ENCODE measurements at regions not wholly inside any gene's neighbourhood (a gene's known extent, or its start where the extent isn't known, plus 50 kb on each side); places are given as distances from the start of the nearest gene placed in this dataset.

DNA sequence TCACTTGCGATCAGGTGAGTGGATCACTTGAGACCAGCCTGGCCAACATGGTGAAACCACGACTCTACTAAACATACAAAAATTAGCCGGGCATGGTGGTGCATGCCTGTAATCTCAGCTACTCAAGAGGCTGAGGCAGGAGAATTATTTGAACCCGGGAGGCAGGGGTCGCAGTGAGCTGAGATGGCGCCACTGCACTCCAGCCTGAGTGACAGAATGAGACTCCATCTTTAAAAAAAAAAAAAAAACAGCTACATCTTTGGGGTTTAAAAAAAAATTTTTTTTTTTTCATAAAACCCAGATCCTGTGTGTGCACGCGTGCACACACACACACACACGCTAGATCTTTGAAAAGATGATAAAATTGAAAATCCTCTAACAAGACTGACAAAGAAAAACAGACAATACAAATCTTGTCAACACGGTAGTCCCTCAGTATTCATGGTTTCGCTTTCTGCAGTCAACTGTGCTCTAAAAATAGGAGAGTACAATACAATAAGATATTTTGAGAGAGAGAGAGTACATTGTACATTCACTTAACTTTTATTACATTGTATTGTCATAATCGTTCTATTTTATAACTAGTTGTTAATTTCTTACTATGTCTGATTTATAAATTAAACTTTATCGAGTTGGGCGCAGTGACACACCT lies 295.3 kb upstream of the RGS6 start:
- Mint-ChIP-seq H3K4me1 (no peaks in the 10 kb centered on the region), H3K27me3 (ENCODE audit: low read depth, poor library complexity) (peaks cover 10% of the 10 kb centered on the region), H3K9me3 (peaks cover 47% of the 10 kb centered on the region), H3K27ac (no peak overlapping the region), H3K4me3 (no peak overlapping the region), H3K36me3 (ENCODE audit: low read depth) (peaks cover 68% of the 10 kb centered on the region)
- TF ChIP-seq, protein P1, sequence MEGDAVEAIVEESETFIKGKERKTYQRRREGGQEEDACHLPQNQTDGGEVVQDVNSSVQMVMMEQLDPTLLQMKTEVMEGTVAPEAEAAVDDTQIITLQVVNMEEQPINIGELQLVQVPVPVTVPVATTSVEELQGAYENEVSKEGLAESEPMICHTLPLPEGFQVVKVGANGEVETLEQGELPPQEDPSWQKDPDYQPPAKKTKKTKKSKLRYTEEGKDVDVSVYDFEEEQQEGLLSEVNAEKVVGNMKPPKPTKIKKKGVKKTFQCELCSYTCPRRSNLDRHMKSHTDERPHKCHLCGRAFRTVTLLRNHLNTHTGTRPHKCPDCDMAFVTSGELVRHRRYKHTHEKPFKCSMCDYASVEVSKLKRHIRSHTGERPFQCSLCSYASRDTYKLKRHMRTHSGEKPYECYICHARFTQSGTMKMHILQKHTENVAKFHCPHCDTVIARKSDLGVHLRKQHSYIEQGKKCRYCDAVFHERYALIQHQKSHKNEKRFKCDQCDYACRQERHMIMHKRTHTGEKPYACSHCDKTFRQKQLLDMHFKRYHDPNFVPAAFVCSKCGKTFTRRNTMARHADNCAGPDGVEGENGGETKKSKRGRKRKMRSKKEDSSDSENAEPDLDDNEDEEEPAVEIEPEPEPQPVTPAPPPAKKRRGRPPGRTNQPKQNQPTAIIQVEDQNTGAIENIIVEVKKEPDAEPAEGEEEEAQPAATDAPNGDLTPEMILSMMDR (IDR thresholded peaks at IDR 0.05) = no peak
- DNase-seq = no peak

DNA sequence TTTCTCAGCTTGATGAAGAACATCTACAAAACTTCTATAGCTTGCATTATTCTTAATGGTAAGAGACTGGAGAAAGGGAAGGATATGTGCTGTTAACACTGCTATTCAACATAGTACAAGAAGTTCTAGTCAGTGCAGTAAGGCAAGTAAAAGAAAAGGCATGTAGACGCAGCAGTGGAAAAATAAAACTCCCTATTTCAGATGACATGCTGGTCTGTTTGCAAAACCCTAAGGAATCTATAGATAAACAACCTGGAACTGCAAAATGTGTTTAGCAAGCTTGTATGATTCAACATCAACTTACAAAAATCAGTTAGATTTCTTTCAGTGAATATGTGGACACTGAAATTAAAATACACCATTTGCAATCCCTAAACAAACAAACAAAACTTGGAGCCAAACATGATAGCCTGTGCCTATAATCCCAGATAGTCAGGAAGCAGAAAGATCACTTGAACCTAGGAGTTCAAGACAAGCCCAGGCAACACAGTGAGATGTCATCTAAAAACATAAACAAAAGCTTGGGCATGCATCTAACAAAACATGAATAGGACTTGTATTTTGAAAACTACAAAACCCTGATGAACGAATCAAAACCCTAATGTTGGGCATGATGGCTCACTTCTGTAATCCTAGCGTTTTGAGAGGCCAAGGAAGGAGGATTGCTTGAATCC lies 293.6 kb upstream of the RGS6 start:
- Mint-ChIP-seq H3K4me1 (no peaks in the 10 kb centered on the region), H3K27ac (no peak overlapping the region), H3K27me3 (ENCODE audit: low read depth, poor library complexity) (peaks cover 10% of the 10 kb centered on the region), H3K36me3 (ENCODE audit: low read depth) (peaks cover 68% of the 10 kb centered on the region), H3K9me3 (peaks cover 50% of the 10 kb centered on the region), H3K4me3 (no peak overlapping the region)
- no peak for DNase-seq
- TF ChIP-seq, protein P1 (IDR thresholded peaks at IDR 0.05) = no peak

- TF ChIP-seq, protein P1 (IDR thresholded peaks at IDR 0.05) = no peak
- H3K4me3 Mint-ChIP-seq = no peak overlapping the region
- peaks cover 3% of the 10 kb centered on the region for H3K4me1 Mint-ChIP-seq
- no peak overlapping the region for H3K27ac Mint-ChIP-seq
- H3K36me3 Mint-ChIP-seq (ENCODE audit: low read depth) = peaks cover 66% of the 10 kb centered on the region
- H3K27me3 Mint-ChIP-seq (ENCODE audit: low read depth, poor library complexity) = no peaks in the 10 kb centered on the region
- DNase-seq = no peak
- peaks cover 57% of the 10 kb centered on the region for H3K9me3 Mint-ChIP-seq
Observed at GRCh38 chr14:71642715-71643114, 289.5 kb upstream of the RGS6 start.

GRCh38 chr14:71645656-71646055 lies 286.6 kb upstream of the RGS6 start:
- TF ChIP-seq, protein P1 (IDR thresholded peaks at IDR 0.05) = no peak
- Mint-ChIP-seq H3K36me3 (ENCODE audit: low read depth) (peaks cover 68% of the 10 kb centered on the region), H3K4me3 (no peak overlapping the region), H3K27ac (no peak overlapping the region), H3K27me3 (ENCODE audit: low read depth, poor library complexity) (peaks cover 3% of the 10 kb centered on the region), H3K9me3 (peaks cover 58% of the 10 kb centered on the region), H3K4me1 (peaks cover 3% of the 10 kb centered on the region)
- DNase-seq = no peak

DNA sequence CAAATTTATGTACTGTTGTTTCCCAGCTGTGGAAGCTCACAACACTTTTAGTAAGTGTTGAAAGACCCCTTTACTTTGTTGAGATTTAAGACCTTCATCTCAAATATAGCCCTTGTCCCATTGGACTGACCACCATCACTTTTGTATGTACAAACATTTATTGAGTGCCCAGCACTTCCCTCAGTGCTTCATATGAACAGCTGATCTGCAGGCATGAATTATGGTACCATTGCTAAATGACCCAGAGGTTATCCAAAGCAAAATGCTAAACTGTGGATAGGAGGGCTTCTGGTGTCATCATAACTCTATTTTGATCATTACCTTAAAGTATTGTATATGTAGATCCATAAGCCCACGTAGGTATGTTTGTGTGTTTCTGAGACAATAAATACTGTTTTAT lies 285.7 kb upstream of the RGS6 start:
- no peak overlapping the region for H3K4me3 Mint-ChIP-seq
- no peak for DNase-seq
- H3K9me3 Mint-ChIP-seq = peaks cover 55% of the 10 kb centered on the region
- H3K4me1 Mint-ChIP-seq = peaks cover 3% of the 10 kb centered on the region
- peaks cover 3% of the 10 kb centered on the region for H3K27me3 Mint-ChIP-seq (ENCODE audit: low read depth, poor library complexity)
- H3K36me3 Mint-ChIP-seq (ENCODE audit: low read depth) = peaks cover 68% of the 10 kb centered on the region
- TF ChIP-seq, protein P1 (IDR thresholded peaks at IDR 0.05) = no peak
- no peak overlapping the region for H3K27ac Mint-ChIP-seq
